Spleen (tissue), 7 donors: ENCODE measurements at regions not wholly inside any gene's neighbourhood (a gene's known extent, or its start where the extent isn't known, plus 50 kb on each side); places are given as distances from the start of the nearest gene placed in this dataset.

ENCODE experiments used
- CTCF ChIP-seq, 11 experiments: fragments of 200-600 bp in 7 of 11; fragments of 450-650 bp in 4 of 11; sonication (generic) in 4 of 11; IDR thresholded peaks in 8 of 11; conservative IDR thresholded peaks in 3 of 11; 1 replicate in 7 of 11; 2 replicates in 4 of 11; pipeline versions ENCODE4 v1.4.0 to v1.8.0; 2016 to 2021; ENCODE audit warnings: antibody characterized with exemption in 11 of 11, inconsistent platforms in 4 of 11, mild to moderate bottlenecking in 1 of 11
- POLR2A ChIP-seq, 3 donors: fragments of 450-650 bp; IDR thresholded peaks; one replicate each; pipeline ENCODE4 v1.5.1; 2017; ENCODE audit warnings: antibody characterized with exemption in 3 of 3, mild to moderate bottlenecking in 1 of 3
- POLR2AphosphoS5 ChIP-seq, 3 donors: sonication (generic); formaldehyde crosslinking; IDR thresholded peaks; one replicate each; pipeline ENCODE4 v1.5.1; 2017; ENCODE audit warnings: antibody characterized with exemption in 3 of 3
- donor health status: DM: no; HTN: no; CAD: no; lungs with moderate emphysema.
- donor health status: DM: no; HTN: no; CAD: no.
- donor health status: DM: no; HTN: no; CAD: no.

- no peak for TF ChIP-seq POLR2A (IDR thresholded peaks at IDR 0.05)
- no peak for TF ChIP-seq POLR2AphosphoS5 (IDR thresholded peaks at IDR 0.05)
- no peak for TF ChIP-seq CTCF (IDR thresholded peaks at IDR 0.05 in 8 of 11, conservative IDR thresholded peaks at IDR 0.05 in 3 of 11)
Observed at GRCh38 chr15:58340176-58340575, 91.6 kb upstream of the LIPC start.
